BLaER1 treated with 17β-estradiol and CSF1 and Interleukin-3, amounts not matched to agents 10 nM and 100 nM (cell line): ENCODE measurements at regions not wholly inside any gene's neighbourhood (a gene's known extent, or its start where the extent isn't known, plus 50 kb on each side); places are given as distances from the start of the nearest gene placed in this dataset.

Experiments used
- H3K27ac ChIP-seq, 11 experiments: shearing (Covaris generic); formaldehyde crosslinking; 2 replicates each; pipeline ENCODE4 v1.8.1; 2022
- H3K27me3 ChIP-seq, 11 experiments: shearing (Covaris generic); formaldehyde crosslinking; 2 replicates each; pipeline ENCODE4 v1.8.1; 2022
- H3K36me3 ChIP-seq, 11 experiments: shearing (Covaris generic); formaldehyde crosslinking; 2 replicates each; pipeline ENCODE4 v1.8.1; 2022
- H3K4me1 ChIP-seq, 10 experiments: shearing (Covaris generic); formaldehyde crosslinking; 2 replicates each; pipeline ENCODE4 v1.8.1; 2022
- H3K4me2 ChIP-seq, 11 experiments: shearing (Covaris generic); formaldehyde crosslinking; 2 replicates each; pipeline ENCODE4 v1.8.1; 2022
- H3K4me3 ChIP-seq, 10 experiments: shearing (Covaris generic); formaldehyde crosslinking; 2 replicates each; pipeline ENCODE4 v1.8.1; 2022
- H3K9ac ChIP-seq, 11 experiments: shearing (Covaris generic); formaldehyde crosslinking; 2 replicates each; pipeline ENCODE4 v1.8.1; 2022
- H3K9me3 ChIP-seq, 11 experiments: shearing (Covaris generic); formaldehyde crosslinking; replicated peaks in 1 of 11; 2 replicates each; pipeline ENCODE4 v1.8.1; 2022
- H4K20me1 ChIP-seq, 11 experiments: shearing (Covaris generic); formaldehyde crosslinking; 2 replicates each; pipeline ENCODE4 v1.8.1; 2022
- Cebpa-rat ChIP-seq, 11 experiments: shearing (Covaris generic); IDR thresholded peaks; 2 replicates each; pipeline ENCODE4 v1.8.1; 2022

GRCh38 chr18:24799176-24799575 is 338.7 kb downstream of the HRH4 start:
- no peak overlapping the region for H3K9ac ChIP-seq
- no peak overlapping the region for H3K4me3 ChIP-seq
- no peaks in the 10 kb centered on the region for H3K4me1 ChIP-seq
- H3K36me3 ChIP-seq = no peaks in the 10 kb centered on the region
- H3K27me3 ChIP-seq = no peaks in the 10 kb centered on the region
- H3K4me2 ChIP-seq = no peak overlapping the region
- no peaks in the 10 kb centered on the region for H4K20me1 ChIP-seq
- H3K27ac ChIP-seq = no peak overlapping the region
- no peaks in the 10 kb centered on the region for H3K9me3 ChIP-seq
- TF ChIP-seq Cebpa-rat (IDR thresholded peaks at IDR 0.05) = no peak

- Histone ChIP-seq H3K36me3 (no peaks in the 10 kb centered on the region), H3K9ac (no peak overlapping the region), H3K27ac (no peak overlapping the region), H3K4me3 (no peak overlapping the region), H3K27me3 (no peaks in the 10 kb centered on the region), H3K4me1 (no peaks in the 10 kb centered on the region), H4K20me1 (no peaks in the 10 kb centered on the region), H3K9me3 (no peaks in the 10 kb centered on the region), H3K4me2 (no peak overlapping the region)
- no peak for TF ChIP-seq Cebpa-rat (IDR thresholded peaks at IDR 0.05)
Observed at GRCh38 chr18:24799720-24800119, 339.3 kb downstream of the HRH4 start.

GRCh38 chr18:24801001-24801400 is 340.6 kb downstream of the HRH4 start:
- H3K27ac ChIP-seq = no peak overlapping the region

GRCh38 chr18:24802456-24802855 is 342.0 kb downstream of the HRH4 start:
- Histone ChIP-seq H3K4me2 (no peak overlapping the region), H3K27me3 (no peaks in the 10 kb centered on the region), H3K4me1 (no peaks in the 10 kb centered on the region), H3K4me3 (no peak overlapping the region), H3K9me3 (peaks cover 0 to 5% (median 0%) of the 10 kb centered on the region in 11 experiments; a peak in 3 of 22 replicates), H3K27ac (no peak overlapping the region), H3K36me3 (no peaks in the 10 kb centered on the region), H4K20me1 (no peaks in the 10 kb centered on the region), H3K9ac (no peak overlapping the region)
- no peak for TF ChIP-seq Cebpa-rat (IDR thresholded peaks at IDR 0.05)

More at GRCh38 chr18:24801001-24801400, 340.6 kb downstream of the HRH4 start:
- H3K4me2 ChIP-seq = no peak overlapping the region
- no peaks in the 10 kb centered on the region for H3K9me3 ChIP-seq
- no peak overlapping the region for H3K9ac ChIP-seq
- no peak overlapping the region for H3K4me3 ChIP-seq
- H3K36me3 ChIP-seq = no peaks in the 10 kb centered on the region
- H3K4me1 ChIP-seq = no peaks in the 10 kb centered on the region
- no peak for TF ChIP-seq Cebpa-rat (IDR thresholded peaks at IDR 0.05)
- H3K27me3 ChIP-seq = no peaks in the 10 kb centered on the region
- no peaks in the 10 kb centered on the region for H4K20me1 ChIP-seq

- Histone ChIP-seq H3K9ac (no peak overlapping the region), H3K36me3 (no peaks in the 10 kb centered on the region), H3K4me3 (no peak overlapping the region), H3K27me3 (no peaks in the 10 kb centered on the region), H3K4me1 (no peaks in the 10 kb centered on the region), H4K20me1 (no peaks in the 10 kb centered on the region), H3K9me3 (peaks cover 0 to 13% (median 4%) of the 10 kb centered on the region in 11 experiments; a peak in 6 of 22 replicates), H3K27ac (no peak overlapping the region), H3K4me2 (no peak overlapping the region)
- TF ChIP-seq Cebpa-rat (IDR thresholded peaks at IDR 0.05) = no peak
Observed at GRCh38 chr18:24805156-24805555, 344.7 kb downstream of the HRH4 start.

- peaks cover 0 to 13% (median 4%) of the 10 kb centered on the region in 11 experiments; a peak in 6 of 22 replicates for H3K9me3 ChIP-seq
- H3K4me2 ChIP-seq = no peak overlapping the region
- TF ChIP-seq Cebpa-rat (IDR thresholded peaks at IDR 0.05) = no peak
- no peak overlapping the region for H3K27ac ChIP-seq
- no peaks in the 10 kb centered on the region for H3K36me3 ChIP-seq
- no peaks in the 10 kb centered on the region for H3K27me3 ChIP-seq
- H3K4me3 ChIP-seq = no peak overlapping the region
- H4K20me1 ChIP-seq = no peaks in the 10 kb centered on the region
- no peaks in the 10 kb centered on the region for H3K4me1 ChIP-seq
- H3K9ac ChIP-seq = no peak overlapping the region
Observed at GRCh38 chr18:24809173-24809950, 348.9 kb downstream of the HRH4 start.

- H3K4me1 ChIP-seq = no peaks in the 10 kb centered on the region
- H3K4me3 ChIP-seq = no peak overlapping the region
- no peaks in the 10 kb centered on the region for H3K27me3 ChIP-seq
Observed at GRCh38 chr18:24810561-24811305, 350.3 kb downstream of the HRH4 start.

GRCh38 chr18:24811950-24812681 is 351.7 kb downstream of the HRH4 start:
- Histone ChIP-seq H3K4me2 (no peak overlapping the region), H3K4me3 (no peak overlapping the region), H4K20me1 (no peaks in the 10 kb centered on the region), H3K9ac (no peak overlapping the region), H3K27ac (no peak overlapping the region), H3K36me3 (no peaks in the 10 kb centered on the region), H3K27me3 (no peaks in the 10 kb centered on the region), H3K9me3 (peaks cover 0 to 13% (median 4%) of the 10 kb centered on the region in 11 experiments; a peak in 6 of 22 replicates), H3K4me1 (no peaks in the 10 kb centered on the region)
- no peak for TF ChIP-seq Cebpa-rat (IDR thresholded peaks at IDR 0.05)

More at GRCh38 chr18:24810561-24811305, 350.3 kb downstream of the HRH4 start:
- Histone ChIP-seq H3K9ac (no peak overlapping the region), H4K20me1 (no peaks in the 10 kb centered on the region), H3K36me3 (no peaks in the 10 kb centered on the region), H3K9me3 (peaks cover 0 to 13% (median 4%) of the 10 kb centered on the region in 11 experiments; a peak in 6 of 22 replicates), H3K27ac (no peak overlapping the region), H3K4me2 (no peak overlapping the region)
- no peak for TF ChIP-seq Cebpa-rat (IDR thresholded peaks at IDR 0.05)

- no peaks in the 10 kb centered on the region for H4K20me1 ChIP-seq
- no peaks in the 10 kb centered on the region for H3K36me3 ChIP-seq
- no peak overlapping the region for H3K9ac ChIP-seq
- H3K4me1 ChIP-seq = no peaks in the 10 kb centered on the region
- H3K4me3 ChIP-seq = no peak overlapping the region
- H3K9me3 ChIP-seq = no peaks in the 10 kb centered on the region
- TF ChIP-seq Cebpa-rat (IDR thresholded peaks at IDR 0.05) = no peak
- H3K27ac ChIP-seq = no peak overlapping the region
- no peak overlapping the region for H3K4me2 ChIP-seq
- H3K27me3 ChIP-seq = no peaks in the 10 kb centered on the region
Observed at GRCh38 chr18:24814521-24814920, 354.1 kb downstream of the HRH4 start.
